Epithelial cell of esophagus (primary cell): ENCODE measurements at regions not wholly inside any gene's neighbourhood (a gene's known extent, or its start where the extent isn't known, plus 50 kb on each side); places are given as distances from the start of the nearest gene placed in this dataset.

ENCODE experiments used
- DNase-seq: peaks from one replicate; pipeline ENCODE4 v3.0.0; 2010; ENCODE audit warnings: low read depth
- H3K4me3 ChIP-seq: 2 replicates; pipeline ENCODE4 v1.5.1; 2011; ENCODE audit warnings: mild to moderate bottlenecking, low read length, control low read depth
- TF ChIP-seq, protein P1 (sequence below): IDR thresholded peaks from 2 replicates; pipeline ENCODE4 v1.5.1; 2011; ENCODE audit warnings: low read depth, mild to moderate bottlenecking, low read length, control low read depth, inconsistent platforms; ENCODE audit not compliant: insufficient read depth; ENCODE audit errors: missing control alignments

DNA sequence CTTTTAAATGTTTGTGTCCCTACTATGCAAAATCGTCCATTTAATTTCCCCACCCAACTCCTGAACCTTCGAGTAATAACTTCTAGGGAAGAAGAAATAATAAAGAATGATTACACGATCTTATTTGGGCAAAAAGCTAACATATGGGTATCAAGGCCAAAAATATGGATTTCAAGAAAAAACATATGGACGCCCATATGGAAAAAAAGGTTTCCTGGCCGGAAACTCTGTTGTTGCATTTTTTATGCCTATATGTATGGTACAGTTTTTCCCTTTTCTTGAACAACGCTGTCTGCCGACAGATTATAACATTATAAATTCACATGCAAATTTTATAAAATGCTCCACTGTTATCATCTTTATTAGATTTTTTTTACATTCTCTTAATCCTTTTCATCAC lies 167.6 kb upstream of the ESRRG start:
- TF ChIP-seq, protein P1, sequence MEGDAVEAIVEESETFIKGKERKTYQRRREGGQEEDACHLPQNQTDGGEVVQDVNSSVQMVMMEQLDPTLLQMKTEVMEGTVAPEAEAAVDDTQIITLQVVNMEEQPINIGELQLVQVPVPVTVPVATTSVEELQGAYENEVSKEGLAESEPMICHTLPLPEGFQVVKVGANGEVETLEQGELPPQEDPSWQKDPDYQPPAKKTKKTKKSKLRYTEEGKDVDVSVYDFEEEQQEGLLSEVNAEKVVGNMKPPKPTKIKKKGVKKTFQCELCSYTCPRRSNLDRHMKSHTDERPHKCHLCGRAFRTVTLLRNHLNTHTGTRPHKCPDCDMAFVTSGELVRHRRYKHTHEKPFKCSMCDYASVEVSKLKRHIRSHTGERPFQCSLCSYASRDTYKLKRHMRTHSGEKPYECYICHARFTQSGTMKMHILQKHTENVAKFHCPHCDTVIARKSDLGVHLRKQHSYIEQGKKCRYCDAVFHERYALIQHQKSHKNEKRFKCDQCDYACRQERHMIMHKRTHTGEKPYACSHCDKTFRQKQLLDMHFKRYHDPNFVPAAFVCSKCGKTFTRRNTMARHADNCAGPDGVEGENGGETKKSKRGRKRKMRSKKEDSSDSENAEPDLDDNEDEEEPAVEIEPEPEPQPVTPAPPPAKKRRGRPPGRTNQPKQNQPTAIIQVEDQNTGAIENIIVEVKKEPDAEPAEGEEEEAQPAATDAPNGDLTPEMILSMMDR, result no peak
- no peak for DNase-seq

GRCh38 chr1:216888731-216889130 lies 165.5 kb upstream of the ESRRG start:
- no peak overlapping the region for H3K4me3 ChIP-seq
- TF ChIP-seq, protein P1, result no peak
- DNase-seq, result no peak

More for the DNA sequence above, 167.6 kb upstream of the ESRRG start:
- no peak overlapping the region for H3K4me3 ChIP-seq

GRCh38 chr1:216887032-216887431 lies 163.8 kb upstream of the ESRRG start:
- no peak overlapping the region for H3K4me3 ChIP-seq
- TF ChIP-seq, protein P1, result no peak
- no peak for DNase-seq

GRCh38 chr1:216884614-216885229 lies 161.5 kb upstream of the ESRRG start:
- TF ChIP-seq, protein P1, result no peak
- no peak overlapping the region for H3K4me3 ChIP-seq
- peak; percentile 45 for DNase-seq

DNA sequence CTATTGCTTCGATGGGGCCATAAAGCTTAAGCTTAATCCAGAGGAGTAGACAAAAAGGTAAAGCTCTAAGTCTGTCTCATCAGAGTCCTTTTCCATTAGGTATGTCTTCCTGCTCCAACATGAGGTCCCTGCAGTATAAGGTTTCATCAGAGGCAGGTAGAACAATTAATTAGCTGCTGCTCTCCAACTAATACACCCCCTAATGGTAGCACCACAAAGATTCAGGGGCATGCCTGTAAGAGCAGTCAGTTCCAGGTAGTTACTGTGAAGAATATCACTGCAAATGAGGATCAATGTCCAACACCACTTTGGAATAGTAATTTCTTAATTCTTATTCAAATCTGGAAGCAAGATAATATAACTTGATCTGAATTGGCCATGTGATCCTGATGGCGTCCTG lies 160.3 kb upstream of the ESRRG start:
- H3K4me3 ChIP-seq, result no peak overlapping the region
- TF ChIP-seq, protein P1, result no peak
- DNase-seq, result no peak

- TF ChIP-seq, protein P1, result no peak
- H3K4me3 ChIP-seq, result no peak overlapping the region
- no peak for DNase-seq
These were observed 158.5 kb upstream of the ESRRG start for GRCh38 chr1:216881695-216882094.

DNA sequence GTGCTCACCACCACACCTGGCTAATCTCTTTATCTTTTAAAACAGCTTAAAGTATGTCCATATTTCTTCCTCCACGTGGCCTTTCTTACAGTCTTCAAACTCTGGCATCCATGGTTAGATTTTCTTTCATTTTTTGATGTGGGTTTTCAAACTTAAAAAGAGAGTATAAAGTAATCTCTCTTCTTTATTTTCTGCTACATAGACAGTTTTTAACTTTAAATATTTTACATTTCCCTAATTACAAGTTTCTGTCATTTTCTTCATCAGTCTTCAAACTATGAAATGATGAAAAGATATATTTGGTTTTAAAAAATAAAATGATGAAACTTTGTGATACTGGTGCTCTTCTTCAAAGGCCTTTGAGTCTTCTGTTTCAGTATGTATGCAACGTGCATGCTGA lies 143.5 kb upstream of the ESRRG start:
- DNase-seq, result no peak
- TF ChIP-seq, protein P1, result no peak
- no peak overlapping the region for H3K4me3 ChIP-seq
